ENCODE measurements at regions not wholly inside any gene's neighbourhood (a gene's known extent, or its start where the extent isn't known, plus 50 kb on each side); places are given as distances from the start of the nearest gene placed in this dataset.

GRCh38 chr12:86903159-86903558 is 647.0 kb upstream of the MGAT4C start:
- H3K4me1 ChIP-seq: no peaks in the 10 kb centered on the region
- no peak for TF ChIP-seq CTCF (IDR thresholded peaks at IDR 0.05)
- no peaks in the 10 kb centered on the region for H3K9me3 ChIP-seq (ENCODE audit: control insufficient read depth, low read length)
- H2AFZ ChIP-seq: no peak overlapping the region
- H3K27ac ChIP-seq: no peak overlapping the region
- no peaks in the 10 kb centered on the region for H3K79me2 ChIP-seq
- H3K4me3 ChIP-seq (ENCODE audit: low read depth, low read length): no peak overlapping the region
- H3K27me3 ChIP-seq (ENCODE audit: control insufficient read depth, insufficient read depth, low read length): no peaks in the 10 kb centered on the region
- no peak overlapping the region for H3K9ac ChIP-seq
- no peak overlapping the region for H3K4me2 ChIP-seq (ENCODE audit: low read length)
- no peaks in the 10 kb centered on the region for H3K36me3 ChIP-seq (ENCODE audit: control insufficient read depth, insufficient read depth, low read length)

- Histone ChIP-seq H3K4me1 (no peaks in the 10 kb centered on the region), H2AFZ (no peak overlapping the region), H3K79me2 (no peaks in the 10 kb centered on the region), H3K36me3 (ENCODE audit: control insufficient read depth, insufficient read depth, low read length) (no peaks in the 10 kb centered on the region), H3K27me3 (ENCODE audit: control insufficient read depth, insufficient read depth, low read length) (no peaks in the 10 kb centered on the region), H3K9ac (no peak overlapping the region), H3K4me3 (ENCODE audit: low read depth, low read length) (no peak overlapping the region), H3K4me2 (ENCODE audit: low read length) (no peak overlapping the region), H3K9me3 (ENCODE audit: control insufficient read depth, low read length) (no peaks in the 10 kb centered on the region), H3K27ac (no peak overlapping the region)
- TF ChIP-seq CTCF (IDR thresholded peaks at IDR 0.05): no peak
Measured at GRCh38 chr12:86860776-86861175, 604.6 kb upstream of the MGAT4C start.

- H3K4me1 ChIP-seq: no peaks in the 10 kb centered on the region
- H3K4me3 ChIP-seq (ENCODE audit: low read depth, low read length): no peak overlapping the region
- TF ChIP-seq CTCF (IDR thresholded peaks at IDR 0.05): no peak
- no peaks in the 10 kb centered on the region for H3K9me3 ChIP-seq (ENCODE audit: control insufficient read depth, low read length)
- no peak overlapping the region for H2AFZ ChIP-seq
- H3K9ac ChIP-seq: no peak overlapping the region
- H3K27me3 ChIP-seq (ENCODE audit: control insufficient read depth, insufficient read depth, low read length): no peaks in the 10 kb centered on the region
- no peak overlapping the region for H3K27ac ChIP-seq
- no peaks in the 10 kb centered on the region for H3K79me2 ChIP-seq
- no peaks in the 10 kb centered on the region for H3K36me3 ChIP-seq (ENCODE audit: control insufficient read depth, insufficient read depth, low read length)
- no peak overlapping the region for H3K4me2 ChIP-seq (ENCODE audit: low read length)
Measured at GRCh38 chr12:86852451-86852850, 596.3 kb upstream of the MGAT4C start.

GRCh38 chr12:86838711-86839110 is 582.5 kb upstream of the MGAT4C start:
- H3K27me3 ChIP-seq (ENCODE audit: control insufficient read depth, insufficient read depth, low read length): no peaks in the 10 kb centered on the region
- no peaks in the 10 kb centered on the region for H3K36me3 ChIP-seq (ENCODE audit: control insufficient read depth, insufficient read depth, low read length)
- no peak overlapping the region for H3K4me3 ChIP-seq (ENCODE audit: low read depth, low read length)
- no peaks in the 10 kb centered on the region for H3K9me3 ChIP-seq (ENCODE audit: control insufficient read depth, low read length)
- no peaks in the 10 kb centered on the region for H3K79me2 ChIP-seq
- H3K9ac ChIP-seq: no peak overlapping the region
- no peak overlapping the region for H3K27ac ChIP-seq
- H3K4me2 ChIP-seq (ENCODE audit: low read length): no peak overlapping the region
- no peak overlapping the region for H2AFZ ChIP-seq
- no peak for TF ChIP-seq CTCF (IDR thresholded peaks at IDR 0.05)
- no peaks in the 10 kb centered on the region for H3K4me1 ChIP-seq

GRCh38 chr12:86838260-86838659 is 582.1 kb upstream of the MGAT4C start:
- H3K4me3 ChIP-seq (ENCODE audit: low read depth, low read length): no peak overlapping the region
- H2AFZ ChIP-seq: no peak overlapping the region
- no peak overlapping the region for H3K9ac ChIP-seq

More at GRCh38 chr12:86838260-86838659, 582.1 kb upstream of the MGAT4C start:
- H3K27me3 ChIP-seq (ENCODE audit: control insufficient read depth, insufficient read depth, low read length): no peaks in the 10 kb centered on the region
- no peak for TF ChIP-seq CTCF (IDR thresholded peaks at IDR 0.05)
- no peaks in the 10 kb centered on the region for H3K9me3 ChIP-seq (ENCODE audit: control insufficient read depth, low read length)
- H3K4me1 ChIP-seq: no peaks in the 10 kb centered on the region
- H3K4me2 ChIP-seq (ENCODE audit: low read length): no peak overlapping the region
- no peaks in the 10 kb centered on the region for H3K36me3 ChIP-seq (ENCODE audit: control insufficient read depth, insufficient read depth, low read length)
- no peaks in the 10 kb centered on the region for H3K79me2 ChIP-seq
- no peak overlapping the region for H3K27ac ChIP-seq

Measured in parathyroid adenoma (tissue), 2 donors.